ENCODE measurements at regions not wholly inside any gene's neighbourhood (a gene's known extent, or its start where the extent isn't known, plus 50 kb on each side); places are given as distances from the start of the nearest gene placed in this dataset.

- H3K9me3 ChIP-seq (ENCODE audit: control insufficient read depth, low read depth, low read length), result no peaks in the 10 kb centered on the region
- DNase-seq (ENCODE audit: low read depth, low spot score) (no peak), FAIRE-seq (peak; percentile 83)
- H3K36me3 ChIP-seq (ENCODE audit: control insufficient read depth in 2 of 2, extremely low read depth in 1 of 2, insufficient read depth in 2 of 2, low read length in 2 of 2), result no peaks in the 10 kb centered on the region
- H3K4me1 ChIP-seq (ENCODE audit: control insufficient read depth, extremely low read depth, insufficient read depth, low read length), result peaks cover 12% of the 10 kb centered on the region
- no peaks in the 10 kb centered on the region for H3K79me2 ChIP-seq (ENCODE audit: control insufficient read depth, insufficient read depth, low read length)
- no peaks in the 10 kb centered on the region for H3K27me3 ChIP-seq (ENCODE audit: control insufficient read depth, extremely low read depth, insufficient read depth, low read length)
- TF ChIP-seq EZH2 (IDR thresholded peaks at IDR 0.05; ENCODE audit: low read length), result no peak
- TF ChIP-seq, protein P1, sequence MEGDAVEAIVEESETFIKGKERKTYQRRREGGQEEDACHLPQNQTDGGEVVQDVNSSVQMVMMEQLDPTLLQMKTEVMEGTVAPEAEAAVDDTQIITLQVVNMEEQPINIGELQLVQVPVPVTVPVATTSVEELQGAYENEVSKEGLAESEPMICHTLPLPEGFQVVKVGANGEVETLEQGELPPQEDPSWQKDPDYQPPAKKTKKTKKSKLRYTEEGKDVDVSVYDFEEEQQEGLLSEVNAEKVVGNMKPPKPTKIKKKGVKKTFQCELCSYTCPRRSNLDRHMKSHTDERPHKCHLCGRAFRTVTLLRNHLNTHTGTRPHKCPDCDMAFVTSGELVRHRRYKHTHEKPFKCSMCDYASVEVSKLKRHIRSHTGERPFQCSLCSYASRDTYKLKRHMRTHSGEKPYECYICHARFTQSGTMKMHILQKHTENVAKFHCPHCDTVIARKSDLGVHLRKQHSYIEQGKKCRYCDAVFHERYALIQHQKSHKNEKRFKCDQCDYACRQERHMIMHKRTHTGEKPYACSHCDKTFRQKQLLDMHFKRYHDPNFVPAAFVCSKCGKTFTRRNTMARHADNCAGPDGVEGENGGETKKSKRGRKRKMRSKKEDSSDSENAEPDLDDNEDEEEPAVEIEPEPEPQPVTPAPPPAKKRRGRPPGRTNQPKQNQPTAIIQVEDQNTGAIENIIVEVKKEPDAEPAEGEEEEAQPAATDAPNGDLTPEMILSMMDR (optimal IDR thresholded peaks at IDR 0.05 in 1 of 3, IDR thresholded peaks at IDR 0.05 in 1 of 3, conservative IDR thresholded peaks at IDR 0.05 in 1 of 3; ENCODE audit: extremely low read depth in 1 of 3, insufficient read depth in 2 of 3, low read length in 3 of 3), result no peak
- no peaks in the 10 kb centered on the region for H4K20me1 ChIP-seq (ENCODE audit: control insufficient read depth, extremely low read depth, insufficient read depth, low read length)
- H2AFZ ChIP-seq (ENCODE audit: control insufficient read depth, low read length), result no peak overlapping the region
- no peaks in the 10 kb centered on the region for H3K9me1 ChIP-seq (ENCODE audit: control insufficient read depth, extremely low read depth, insufficient read depth, low read length)
- H3K4me2 ChIP-seq (ENCODE audit: control insufficient read depth, extremely low read depth, insufficient read depth, low read depth, low read length), result no peak overlapping the region
- dilution Hi-C loops (cut with MboI; ENCODE audit: extremely low pct_ligation_motif_present, low sequenced_read_pairs), result no loop called here
- no peak overlapping the region for H3K9ac ChIP-seq (ENCODE audit: control insufficient read depth, extremely low read depth, insufficient read depth, low read length)
- no peak overlapping the region for H3K27ac ChIP-seq (ENCODE audit: control insufficient read depth, insufficient read depth, low read length)
- H3K4me3 ChIP-seq (ENCODE audit: control insufficient read depth in 2 of 3, extremely low read depth in 1 of 3, insufficient read depth in 2 of 3, low read depth in 1 of 3, low read length in 3 of 3), result no peak overlapping the region
These were observed 310.9 kb downstream of the MATN1 start for GRCh38 chr1:30412241-30413110.

DNA sequence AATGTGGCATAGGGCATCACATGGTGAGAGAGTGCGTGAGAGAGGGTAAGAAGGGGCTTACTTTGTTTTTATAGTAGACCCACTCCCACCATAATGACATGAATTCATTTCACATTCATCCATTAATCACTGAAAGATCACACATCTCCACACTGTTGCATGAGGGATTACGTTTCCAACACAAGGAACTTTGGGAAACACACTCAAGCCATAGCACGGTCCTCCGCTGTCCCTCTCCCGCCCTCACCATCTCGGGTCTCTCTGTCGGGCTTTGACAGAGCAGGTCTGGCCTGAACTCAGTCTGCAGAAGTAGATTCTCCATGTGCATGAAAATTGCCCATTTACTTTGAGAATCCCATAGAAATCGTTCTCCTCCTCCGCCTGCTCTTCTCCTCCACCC lies 312.2 kb downstream of the MATN1 start:
- no peaks in the 10 kb centered on the region for H3K9me3 ChIP-seq (ENCODE audit: control insufficient read depth, low read depth, low read length)
- no peak for FAIRE-seq
- dilution Hi-C loops (cut with MboI; ENCODE audit: extremely low pct_ligation_motif_present, low sequenced_read_pairs), result no loop called here

More for the DNA sequence above, 312.2 kb downstream of the MATN1 start:
- Histone ChIP-seq H4K20me1 (ENCODE audit: control insufficient read depth, extremely low read depth, insufficient read depth, low read length) (no peaks in the 10 kb centered on the region), H3K4me1 (ENCODE audit: control insufficient read depth, extremely low read depth, insufficient read depth, low read length) (peaks cover 12% of the 10 kb centered on the region), H3K27me3 (ENCODE audit: control insufficient read depth, extremely low read depth, insufficient read depth, low read length) (no peaks in the 10 kb centered on the region), H3K79me2 (ENCODE audit: control insufficient read depth, insufficient read depth, low read length) (no peaks in the 10 kb centered on the region), H3K9me1 (ENCODE audit: control insufficient read depth, extremely low read depth, insufficient read depth, low read length) (no peaks in the 10 kb centered on the region), H2AFZ (ENCODE audit: control insufficient read depth, low read length) (no peak overlapping the region), H3K4me2 (ENCODE audit: control insufficient read depth, extremely low read depth, insufficient read depth, low read depth, low read length) (no peak overlapping the region), H3K27ac (ENCODE audit: control insufficient read depth, insufficient read depth, low read length) (no peak overlapping the region), H3K9ac (ENCODE audit: control insufficient read depth, extremely low read depth, insufficient read depth, low read length) (no peak overlapping the region), H3K4me3 (ENCODE audit: control insufficient read depth in 2 of 3, extremely low read depth in 1 of 3, insufficient read depth in 2 of 3, low read depth in 1 of 3, low read length in 3 of 3) (no peak overlapping the region), H3K36me3 (ENCODE audit: control insufficient read depth in 2 of 2, extremely low read depth in 1 of 2, insufficient read depth in 2 of 2, low read length in 2 of 2) (no peaks in the 10 kb centered on the region)
- no peak for DNase-seq (ENCODE audit: low read depth, low spot score)
- no peak for TF ChIP-seq EZH2 (IDR thresholded peaks at IDR 0.05; ENCODE audit: low read length)
- TF ChIP-seq, protein P1 (optimal IDR thresholded peaks at IDR 0.05 in 1 of 3, IDR thresholded peaks at IDR 0.05 in 1 of 3, conservative IDR thresholded peaks at IDR 0.05 in 1 of 3; ENCODE audit: extremely low read depth in 1 of 3, insufficient read depth in 2 of 3, low read length in 3 of 3), result no peak

All from keratinocyte (primary cell).